MM.1S (cell line): ENCODE measurements at regions not wholly inside any gene's neighbourhood (a gene's known extent, or its start where the extent isn't known, plus 50 kb on each side); places are given as distances from the start of the nearest gene placed in this dataset.

Experiments
- DNase-seq: peaks from one replicate; pipeline ENCODE4 v3.0.0-alpha.2; 2015
- H2AFZ ChIP-seq: fragments of 300-600 bp; sonication (generic); 2 replicates; pipeline ENCODE4 v1.6.0; 2016; ENCODE audit warnings: antibody characterized with exemption, low read length
- H3F3A ChIP-seq: fragments of 300-600 bp; sonication (generic); 2 replicates; pipeline ENCODE4 v1.6.1; 2016; ENCODE audit warnings: mild to moderate bottlenecking, antibody characterized with exemption, low read length, moderate library complexity, mixed read lengths; ENCODE audit not compliant: insufficient read depth
- H3K27ac ChIP-seq: fragments of 300-600 bp; sonication (generic); 2 replicates; pipeline ENCODE4 v1.5.1; 2016; ENCODE audit warnings: mild to moderate bottlenecking, low read length
- H3K27me3 ChIP-seq: fragments of 300-600 bp; sonication (generic); replicated peaks from 2 replicates; pipeline ENCODE4 v1.6.0; 2016; ENCODE audit warnings: low read length; ENCODE audit not compliant: insufficient read depth
- H3K36me3 ChIP-seq: fragments of 300-600 bp; sonication (generic); replicated peaks from 2 replicates; pipeline ENCODE4 v1.6.1; 2016; ENCODE audit warnings: mild to moderate bottlenecking, low read length, mixed read lengths; ENCODE audit not compliant: insufficient read depth
- H3K4me1 ChIP-seq: fragments of 300-600 bp; sonication (generic); 2 replicates; pipeline ENCODE4 v1.6.1; 2016; ENCODE audit warnings: low read length, mixed read lengths
- H3K4me2 ChIP-seq: fragments of 300-600 bp; sonication (generic); 2 replicates; pipeline ENCODE4 v1.6.0; 2016; ENCODE audit warnings: low read depth, low read length
- H3K4me3 ChIP-seq: fragments of 300-600 bp; sonication (generic); 2 replicates; pipeline ENCODE4 v1.5.1; 2016; ENCODE audit warnings: low read length, mixed read lengths
- H3K79me2 ChIP-seq: fragments of 300-600 bp; sonication (generic); 2 replicates; pipeline ENCODE4 v1.6.1; 2016; ENCODE audit warnings: mixed run types, low read length, mixed read lengths
- H3K9ac ChIP-seq: fragments of 300-600 bp; sonication (generic); 2 replicates; pipeline ENCODE4 v1.6.1; 2016; ENCODE audit warnings: low read length, mixed read lengths
- H3K9me2 ChIP-seq: fragments of 300-600 bp; sonication (generic); replicated peaks from 2 replicates; pipeline ENCODE4 v1.6.1; 2016; ENCODE audit warnings: mild to moderate bottlenecking, low read length, mixed read lengths; ENCODE audit not compliant: insufficient read depth
- H3K9me3 ChIP-seq: fragments of 300-600 bp; sonication (generic); replicated peaks from 2 replicates; pipeline ENCODE4 v1.6.1; 2016; ENCODE audit warnings: mild to moderate bottlenecking, low read length, mixed read lengths; ENCODE audit not compliant: insufficient read depth
- H4K20me1 ChIP-seq: fragments of 300-600 bp; sonication (generic); 2 replicates; pipeline ENCODE4 v1.6.1; 2016; ENCODE audit warnings: mild to moderate bottlenecking, low read length, moderate library complexity, mixed read lengths; ENCODE audit not compliant: insufficient read depth
- CTCF ChIP-seq: fragments of 300-600 bp; sonication (generic); IDR thresholded peaks from 2 replicates; pipeline ENCODE4 v1.5.1; 2016; ENCODE audit warnings: antibody characterized with exemption, low read length, mixed read lengths
- EZH2 ChIP-seq: fragments of 300-600 bp; sonication (generic); optimal IDR thresholded peaks from 2 replicates; pipeline ENCODE3; 2017; ENCODE audit warnings: low read depth, mild to moderate bottlenecking, antibody characterized with exemption, low read length, mixed read lengths
- EZH2phosphoT487 ChIP-seq: fragments of 300-600 bp; sonication (generic); IDR thresholded peaks from 2 replicates; pipeline ENCODE4 v1.6.1; 2018; ENCODE audit warnings: antibody characterized with exemption, low read length

DNA sequence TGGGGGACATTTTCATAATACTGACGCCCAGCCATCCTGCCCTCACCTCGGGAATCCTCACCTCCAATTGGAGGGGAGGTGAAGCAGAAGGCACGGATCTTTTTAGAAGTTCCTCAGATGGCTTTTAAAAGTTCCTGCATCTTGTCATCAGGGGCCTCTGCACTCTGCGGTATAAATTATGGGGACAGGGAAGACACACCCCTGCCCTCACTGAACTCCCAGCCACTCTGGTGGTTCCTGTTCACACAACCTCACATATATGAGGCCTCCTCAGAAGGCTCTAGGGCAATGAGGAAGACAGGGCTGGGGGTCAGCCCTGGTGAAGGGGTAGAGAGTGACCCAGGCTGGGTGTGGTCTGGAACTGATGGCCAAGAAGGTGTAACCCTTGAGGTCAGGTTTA lies 187.0 kb downstream of the SOD2 start:
- TF ChIP-seq CTCF (no peak), EZH2phosphoT487 (no peak), EZH2 (no peak)
- no peak for DNase-seq
- no peaks in the 10 kb centered on the region for H3K36me3 ChIP-seq

GRCh38 chr6:159505140-159505922 lies 187.7 kb downstream of the SOD2 start:
- no peaks in the 10 kb centered on the region for H3K4me1 ChIP-seq
- H4K20me1 ChIP-seq: no peaks in the 10 kb centered on the region
- H3K4me2 ChIP-seq: no peak overlapping the region
- H3K79me2 ChIP-seq: no peaks in the 10 kb centered on the region
- H3F3A ChIP-seq: no peaks in the 10 kb centered on the region
- H3K9me3 ChIP-seq: no peaks in the 10 kb centered on the region
- no peaks in the 10 kb centered on the region for H3K9me2 ChIP-seq
- no peaks in the 10 kb centered on the region for H3K36me3 ChIP-seq
- no peak overlapping the region for H2AFZ ChIP-seq
- no peak overlapping the region for H3K4me3 ChIP-seq
- H3K9ac ChIP-seq: no peak overlapping the region
- H3K27me3 ChIP-seq: no peaks in the 10 kb centered on the region
- DNase-seq: no peak
- no peak for TF ChIP-seq CTCF
- TF ChIP-seq EZH2phosphoT487: no peak
- no peak for TF ChIP-seq EZH2
- H3K27ac ChIP-seq: no peak overlapping the region

More for the DNA sequence above, 187.0 kb downstream of the SOD2 start:
- Histone ChIP-seq H3K9ac (no peak overlapping the region), H3K27ac (no peak overlapping the region), H3K27me3 (no peaks in the 10 kb centered on the region), H3K79me2 (no peaks in the 10 kb centered on the region), H3K4me1 (no peaks in the 10 kb centered on the region), H3K4me3 (no peak overlapping the region), H3F3A (no peaks in the 10 kb centered on the region), H4K20me1 (no peaks in the 10 kb centered on the region), H2AFZ (no peak overlapping the region), H3K9me3 (no peaks in the 10 kb centered on the region), H3K4me2 (no peak overlapping the region), H3K9me2 (no peaks in the 10 kb centered on the region)

GRCh38 chr6:159501558-159501957 lies 191.5 kb downstream of the SOD2 start:
- DNase-seq: no peak
- Histone ChIP-seq H3F3A (no peaks in the 10 kb centered on the region), H3K36me3 (no peaks in the 10 kb centered on the region), H3K27ac (no peak overlapping the region), H2AFZ (no peak overlapping the region), H4K20me1 (no peaks in the 10 kb centered on the region), H3K9me3 (no peaks in the 10 kb centered on the region), H3K9me2 (no peaks in the 10 kb centered on the region), H3K9ac (no peak overlapping the region), H3K4me3 (no peak overlapping the region), H3K4me2 (no peak overlapping the region), H3K79me2 (no peaks in the 10 kb centered on the region), H3K27me3 (no peaks in the 10 kb centered on the region), H3K4me1 (no peaks in the 10 kb centered on the region)
- TF ChIP-seq EZH2 (no peak), CTCF (no peak), EZH2phosphoT487 (no peak)
